GM19351 (cell line): ENCODE measurements at regions not wholly inside any gene's neighbourhood (a gene's known extent, or its start where the extent isn't known, plus 50 kb on each side); places are given as distances from the start of the nearest gene placed in this dataset.
"Not testable (repeated sequence)": the region's sequence is repeated elsewhere in the genome, so short reads cannot be mapped to it uniquely, and the experiment has no call there.

Experiments used
- ATAC-seq: cut with Tn5 transposase; IDR thresholded peaks from one replicate; pipeline ENCODE4 v1.9.1; 2021; ENCODE audit warnings: mild to moderate bottlenecking, moderate library complexity; ENCODE audit not compliant: unreplicated experiment

DNA sequence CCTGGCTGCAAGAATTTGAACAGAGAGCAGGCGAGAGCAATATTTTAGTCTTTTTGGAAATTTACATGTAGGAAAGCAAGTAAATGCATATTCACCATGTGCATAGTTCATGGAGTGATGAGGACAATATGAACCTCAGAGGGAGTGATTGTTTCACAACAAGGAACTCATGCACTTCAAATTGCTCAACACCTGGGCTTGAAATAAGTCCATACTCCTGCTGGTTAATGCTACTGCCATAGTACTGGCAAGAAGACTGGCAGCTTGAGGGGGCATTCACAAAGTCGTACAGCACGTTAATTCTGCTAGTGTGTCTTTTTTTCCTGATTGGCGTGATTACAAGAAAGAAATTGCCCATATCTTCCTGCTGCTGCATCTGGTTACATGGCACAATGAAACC, 267.6 kb downstream of the PCDH17 start:
- ATAC-seq: no peak

DNA sequence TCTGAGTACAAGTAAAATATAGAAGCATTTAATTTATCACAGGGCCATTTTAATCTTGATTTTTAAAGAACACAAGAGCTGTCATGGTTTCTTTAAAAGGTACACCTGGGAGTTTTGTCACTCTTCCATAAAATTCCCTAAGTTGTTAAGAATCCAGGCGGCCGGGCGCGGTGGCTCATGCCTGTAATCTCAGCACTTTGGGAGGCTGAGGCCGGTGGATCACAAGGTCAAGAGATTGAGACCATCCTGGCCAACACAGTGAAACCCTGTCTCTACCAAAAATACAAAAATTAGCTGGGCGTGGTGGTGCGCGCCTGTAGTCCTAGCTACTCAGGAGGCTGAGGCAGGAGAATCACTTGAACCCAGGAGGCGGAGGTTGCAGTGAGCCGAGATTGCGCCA, 278.3 kb downstream of the PCDH17 start:
- not testable (repeated sequence) for ATAC-seq

DNA sequence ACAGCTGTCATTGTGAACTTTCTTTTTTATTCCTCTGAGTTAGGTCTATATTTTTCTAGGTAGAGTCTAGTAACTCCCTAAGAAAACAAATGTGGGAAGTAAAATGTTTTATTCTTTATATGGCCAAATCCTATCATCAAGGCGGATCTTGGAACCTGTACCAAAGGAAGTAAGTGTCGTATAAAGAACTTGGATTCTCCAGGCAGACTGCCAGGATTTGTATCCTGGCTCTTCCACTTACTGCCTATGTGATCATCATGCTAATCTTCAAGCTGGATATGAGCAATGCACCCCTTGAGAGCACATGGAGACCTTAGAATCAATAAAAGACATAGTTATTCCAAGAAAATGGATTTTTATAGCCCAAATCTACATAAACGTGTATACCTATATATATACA, 286.5 kb downstream of the PCDH17 start:
- ATAC-seq: no peak

DNA sequence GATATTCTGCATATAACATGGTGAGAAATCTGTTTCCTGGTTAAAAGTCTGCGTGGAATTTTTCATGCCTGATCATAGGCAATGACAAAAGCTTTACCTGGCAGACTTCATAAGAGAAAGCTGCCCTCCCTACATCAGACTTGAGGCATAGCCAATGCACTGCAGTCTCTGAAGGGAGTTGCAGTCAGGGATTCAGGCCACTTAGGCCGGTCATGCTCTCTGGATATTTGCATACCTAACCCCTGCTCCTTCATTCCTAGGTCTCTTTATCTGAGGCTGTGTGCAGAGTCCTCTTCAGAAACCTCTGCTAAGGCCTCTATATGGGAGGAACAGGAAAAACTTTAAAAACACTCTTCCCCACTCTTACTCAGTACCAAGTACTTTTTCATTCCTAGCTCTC, 287.4 kb downstream of the PCDH17 start:
- no peak for ATAC-seq

GRCh38 chr13:57925250-57925649, 293.7 kb downstream of the PCDH17 start:
- no peak for ATAC-seq

- ATAC-seq: no peak
These were observed 294.2 kb downstream of the PCDH17 start for GRCh38 chr13:57925751-57926150.

GRCh38 chr13:57932061-57932460, 300.5 kb downstream of the PCDH17 start:
- no peak for ATAC-seq

DNA sequence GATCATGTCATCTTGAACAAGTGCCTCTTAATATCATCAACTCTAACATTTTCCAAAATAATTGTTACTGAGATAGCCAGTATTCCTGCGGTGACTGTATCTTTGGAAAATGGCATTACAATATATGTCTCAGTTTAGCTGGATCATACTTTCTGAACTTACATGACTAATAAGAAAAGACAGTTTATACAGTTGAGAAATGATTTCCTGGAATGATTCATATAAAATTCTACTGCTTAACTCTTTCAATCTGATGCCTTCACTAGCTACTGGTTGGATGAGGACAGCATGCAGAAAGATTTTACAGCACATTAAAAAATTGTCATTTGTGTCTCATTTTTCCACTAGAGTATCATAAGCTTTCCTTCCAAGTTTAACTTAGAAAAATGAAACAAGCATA, 302.1 kb downstream of the PCDH17 start:
- ATAC-seq: no peak

DNA sequence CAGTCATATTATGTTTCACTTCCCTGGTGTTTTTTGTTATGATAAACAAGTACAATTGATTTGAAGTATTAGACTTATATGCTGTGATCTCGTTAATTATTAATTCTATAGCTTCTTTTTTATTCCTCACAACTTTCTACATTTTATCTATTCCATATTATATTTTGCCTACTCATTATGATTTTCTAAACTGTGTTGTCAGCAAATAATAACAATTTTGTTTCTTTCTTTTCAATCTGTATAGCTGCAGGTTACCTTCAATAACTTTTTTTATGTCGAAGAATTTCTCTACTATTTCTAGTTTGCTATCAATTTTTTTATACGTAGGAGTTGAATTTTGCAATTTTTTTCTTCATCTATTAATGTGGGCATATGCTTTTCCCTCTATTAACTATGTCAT, 304.4 kb downstream of the PCDH17 start:
- no peak for ATAC-seq

DNA sequence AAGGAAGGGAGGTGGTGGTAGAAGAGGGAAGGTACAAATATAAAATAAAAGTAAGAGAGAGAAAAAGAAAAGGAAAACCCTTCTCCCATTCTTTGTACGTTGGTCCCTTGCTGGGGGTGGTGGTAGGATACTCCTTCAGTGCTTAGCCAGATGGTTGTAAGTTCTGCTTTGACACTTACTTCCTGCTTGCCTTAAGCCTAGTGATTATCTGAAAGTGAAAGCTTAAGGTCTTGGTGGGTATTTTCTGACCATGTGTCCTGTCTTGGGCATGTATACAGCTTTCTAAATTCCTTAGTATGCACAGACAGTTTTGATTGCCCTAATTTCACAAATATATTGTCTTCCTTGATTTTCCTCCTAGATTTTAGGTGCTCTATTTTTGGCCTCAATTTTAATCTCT, 314.8 kb downstream of the PCDH17 start:
- ATAC-seq: peak; percentile 98

DNA sequence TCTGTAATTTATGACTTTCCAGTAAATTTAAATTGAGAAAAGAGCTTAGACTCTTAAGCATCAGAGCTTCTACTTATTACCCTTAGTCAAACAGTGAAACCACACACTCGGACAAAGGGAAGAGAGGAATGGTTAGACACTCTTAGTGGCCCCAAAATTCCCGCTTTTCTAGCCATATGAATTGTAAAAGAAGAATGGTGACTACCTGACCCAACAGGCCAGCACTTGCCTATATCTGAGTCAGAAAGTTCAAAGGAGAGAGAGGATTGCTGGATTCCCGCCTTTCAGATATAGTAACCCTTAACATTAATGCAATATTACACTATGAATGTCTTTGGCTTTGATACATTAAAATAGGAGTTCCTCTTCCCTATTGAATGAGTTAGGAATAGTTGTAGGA, 317.3 kb downstream of the PCDH17 start:
- no peak for ATAC-seq

GRCh38 chr13:57969951-57970350, 338.4 kb downstream of the PCDH17 start:
- ATAC-seq: no peak

DNA sequence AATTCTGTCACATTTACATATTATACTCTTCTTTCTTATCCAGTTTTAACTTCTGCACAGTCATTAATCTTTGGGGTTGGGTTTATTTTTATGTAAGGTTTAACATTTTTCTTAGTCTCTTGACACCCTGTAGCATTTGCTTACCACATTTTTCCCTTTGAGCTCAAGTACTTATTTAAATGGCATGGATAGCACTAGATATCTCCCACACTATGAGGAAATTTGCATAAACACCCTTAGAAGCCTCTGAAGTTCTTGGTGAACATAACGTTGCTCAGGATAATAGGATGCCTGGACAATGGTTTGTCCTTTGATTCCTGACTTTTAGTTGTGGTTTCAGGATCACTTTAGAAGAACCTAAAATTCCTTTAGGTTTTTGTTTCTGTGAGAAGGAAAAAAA, 338.9 kb downstream of the PCDH17 start:
- ATAC-seq: no peak

DNA sequence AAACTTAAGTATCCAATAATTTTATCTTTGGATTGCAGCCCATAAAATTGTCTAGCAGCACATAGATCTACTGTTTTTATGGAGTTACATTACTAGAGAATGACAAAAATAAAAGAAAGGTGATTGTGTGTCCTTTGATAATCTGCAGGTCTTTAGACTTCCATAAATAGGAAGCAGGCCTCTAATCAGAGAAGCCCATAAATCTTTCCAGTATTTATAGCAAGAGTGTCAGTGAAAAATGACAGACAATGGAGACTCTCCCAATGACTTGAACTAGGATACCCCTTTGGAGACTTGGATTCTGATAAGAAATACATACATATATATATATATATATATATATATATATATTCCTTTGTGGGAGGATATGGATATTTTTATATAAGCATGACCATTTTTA, 351.2 kb downstream of the PCDH17 start:
- no peak for ATAC-seq

GRCh38 chr13:57988276-57988675, 356.7 kb downstream of the PCDH17 start:
- no peak for ATAC-seq

GRCh38 chr13:57991041-57991440, 359.5 kb downstream of the PCDH17 start:
- no peak for ATAC-seq

- ATAC-seq: no peak
These were observed 360.9 kb downstream of the PCDH17 start for GRCh38 chr13:57992416-57992815.

- ATAC-seq: no peak
These were observed 365.2 kb downstream of the PCDH17 start for GRCh38 chr13:57996717-57997116.

GRCh38 chr13:58004751-58005150, 373.2 kb downstream of the PCDH17 start:
- ATAC-seq: no peak

DNA sequence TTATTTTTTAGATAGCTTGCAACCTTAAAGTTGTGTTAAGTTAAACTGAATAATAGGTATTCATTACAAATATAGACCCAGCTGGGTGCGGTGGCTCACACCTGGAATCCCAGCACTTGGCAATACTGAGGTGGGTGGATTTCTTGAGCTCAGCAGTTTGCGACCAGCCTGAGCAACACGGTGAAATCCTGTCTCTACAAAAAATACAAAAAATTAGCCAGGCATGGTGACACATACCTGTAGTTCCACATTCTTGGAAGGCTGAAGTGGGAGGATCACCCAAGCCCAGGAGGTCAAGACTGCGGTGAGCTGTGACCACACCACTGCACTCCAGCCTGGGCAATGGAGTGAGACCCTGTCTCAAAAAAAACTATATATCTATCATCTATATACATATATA, 386.5 kb downstream of the PCDH17 start:
- ATAC-seq: no peak

DNA sequence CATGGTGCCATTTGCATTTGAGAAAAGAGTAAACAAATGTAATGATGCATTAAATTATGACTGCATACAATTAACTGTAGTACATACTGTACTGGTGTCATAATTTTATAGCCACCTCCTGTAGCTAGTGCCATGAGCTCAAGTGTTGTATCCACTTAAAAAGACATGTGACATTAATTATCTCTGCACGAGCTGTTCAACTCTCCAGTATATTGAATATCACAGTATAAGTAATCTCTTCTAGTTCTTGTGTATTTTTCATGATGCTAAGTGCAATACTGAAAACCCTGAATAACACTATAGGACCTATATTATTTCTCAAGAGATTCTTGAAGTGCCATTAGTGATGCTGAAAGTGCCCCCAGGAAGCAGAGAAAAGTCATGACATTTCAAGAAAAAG, 387.3 kb downstream of the PCDH17 start:
- no peak for ATAC-seq

GRCh38 chr13:58024103-58024502, 392.6 kb downstream of the PCDH17 start:
- no peak for ATAC-seq

DNA sequence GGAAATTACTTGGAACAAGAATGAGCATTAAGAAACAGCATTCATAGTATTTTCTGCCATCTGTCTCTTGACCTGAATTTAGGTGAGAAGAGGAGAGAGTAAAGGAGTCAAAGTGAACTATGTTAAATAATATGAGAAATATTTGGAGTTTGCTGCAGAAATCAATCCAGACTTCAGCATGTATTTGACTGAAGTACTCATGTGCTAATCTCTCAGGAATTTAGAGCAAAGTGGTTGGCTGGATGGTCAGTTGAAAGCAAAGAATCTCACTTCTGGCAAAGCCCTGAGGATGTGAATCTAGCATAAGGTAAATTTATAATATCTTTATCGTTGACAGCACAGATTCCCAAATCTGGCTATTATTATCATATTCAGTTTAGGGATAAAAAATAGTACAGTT, 394.3 kb downstream of the PCDH17 start:
- no peak for ATAC-seq
